Mesothelial cell of epicardium (in vitro differentiated cells): ENCODE measurements at regions not wholly inside any gene's neighbourhood (a gene's known extent, or its start where the extent isn't known, plus 50 kb on each side); places are given as distances from the start of the nearest gene placed in this dataset.

Experiments used
- DNase-seq, 2 experiments: peaks; one replicate each; pipeline ENCODE4 v3.0.0; 2021; ENCODE audit warnings: low spot score in 2 of 2; ENCODE audit not compliant: unreplicated experiment in 2 of 2
- H3K27ac Mint-ChIP-seq: 2 replicates; pipeline ENCODE4 v1.8.0; 2021; ENCODE audit warnings: mixed read lengths
- H3K27me3 Mint-ChIP-seq: 2 replicates; pipeline ENCODE4 v1.8.0; 2021; ENCODE audit warnings: low read depth, mixed read lengths
- H3K36me3 Mint-ChIP-seq: 2 replicates; pipeline ENCODE4 v1.8.0; 2021; ENCODE audit warnings: mixed read lengths
- H3K4me1 Mint-ChIP-seq: 2 replicates; pipeline ENCODE4 v1.8.0; 2021; ENCODE audit warnings: mixed read lengths
- H3K4me3 Mint-ChIP-seq: 2 replicates; pipeline ENCODE4 v1.8.0; 2021; ENCODE audit warnings: mild to moderate bottlenecking, moderate library complexity, mixed read lengths
- H3K9me3 Mint-ChIP-seq: 2 replicates; pipeline ENCODE4 v1.8.0; 2021; ENCODE audit warnings: mixed read lengths
- CTCF ChIP-seq: fragments of 200-600 bp; sonication (generic); IDR thresholded peaks from one replicate; pipeline ENCODE4 v1.5.0; 2021; ENCODE audit warnings: antibody characterized with exemption; ENCODE audit not compliant: unreplicated experiment

GRCh38 chr4:14079601-14080000, 452.1 kb upstream of the BOD1L1 start:
- H3K36me3 Mint-ChIP-seq, result no peaks in the 10 kb centered on the region
- H3K4me1 Mint-ChIP-seq, result no peaks in the 10 kb centered on the region
- no peak for DNase-seq
- H3K4me3 Mint-ChIP-seq, result no peak overlapping the region
- H3K27me3 Mint-ChIP-seq, result no peaks in the 10 kb centered on the region
- no peak for TF ChIP-seq CTCF
- H3K9me3 Mint-ChIP-seq, result no peaks in the 10 kb centered on the region
- no peak overlapping the region for H3K27ac Mint-ChIP-seq

- no peak for TF ChIP-seq CTCF
- no peaks in the 10 kb centered on the region for H3K27me3 Mint-ChIP-seq
- H3K27ac Mint-ChIP-seq, result no peak overlapping the region
- no peak for DNase-seq
- H3K36me3 Mint-ChIP-seq, result no peaks in the 10 kb centered on the region
- no peak overlapping the region for H3K4me3 Mint-ChIP-seq
- H3K4me1 Mint-ChIP-seq, result no peaks in the 10 kb centered on the region
- H3K9me3 Mint-ChIP-seq, result peaks cover 4% of the 10 kb centered on the region
Measured at GRCh38 chr4:14083150-14083549, 455.6 kb upstream of the BOD1L1 start.

GRCh38 chr4:14084598-14084997, 457.1 kb upstream of the BOD1L1 start:
- TF ChIP-seq CTCF, result no peak
- no peaks in the 10 kb centered on the region for H3K36me3 Mint-ChIP-seq
- no peak overlapping the region for H3K4me3 Mint-ChIP-seq
- H3K4me1 Mint-ChIP-seq, result no peaks in the 10 kb centered on the region
- no peak overlapping the region for H3K27ac Mint-ChIP-seq
- H3K9me3 Mint-ChIP-seq, result peaks cover 4% of the 10 kb centered on the region
- DNase-seq, result no peak
- H3K27me3 Mint-ChIP-seq, result no peaks in the 10 kb centered on the region

GRCh38 chr4:14087459-14087858, 459.9 kb upstream of the BOD1L1 start:
- no peaks in the 10 kb centered on the region for H3K36me3 Mint-ChIP-seq
- peaks cover 12% of the 10 kb centered on the region for H3K9me3 Mint-ChIP-seq
- H3K4me1 Mint-ChIP-seq, result no peaks in the 10 kb centered on the region
- no peak overlapping the region for H3K4me3 Mint-ChIP-seq
- H3K27me3 Mint-ChIP-seq, result peaks cover 2% of the 10 kb centered on the region
- no peak for TF ChIP-seq CTCF
- no peak overlapping the region for H3K27ac Mint-ChIP-seq
- no peak for DNase-seq

GRCh38 chr4:14087921-14088320, 460.4 kb upstream of the BOD1L1 start:
- no peak for TF ChIP-seq CTCF
- H3K4me1 Mint-ChIP-seq, result no peaks in the 10 kb centered on the region
- H3K27ac Mint-ChIP-seq, result no peak overlapping the region
- peaks cover 2% of the 10 kb centered on the region for H3K27me3 Mint-ChIP-seq
- peaks cover 12% of the 10 kb centered on the region for H3K9me3 Mint-ChIP-seq
- H3K4me3 Mint-ChIP-seq, result no peak overlapping the region
- no peaks in the 10 kb centered on the region for H3K36me3 Mint-ChIP-seq
- DNase-seq, result no peak

- Mint-ChIP-seq H3K27me3 (peaks cover 2% of the 10 kb centered on the region), H3K4me1 (no peaks in the 10 kb centered on the region), H3K27ac (no peak overlapping the region), H3K36me3 (no peaks in the 10 kb centered on the region), H3K4me3 (no peak overlapping the region), H3K9me3 (peaks cover 8% of the 10 kb centered on the region)
- no peak for DNase-seq
- no peak for TF ChIP-seq CTCF
Measured at GRCh38 chr4:14091531-14091930, 464.0 kb upstream of the BOD1L1 start.
